22Rv1 (cell line): ENCODE measurements at regions not wholly inside any gene's neighbourhood (a gene's known extent, or its start where the extent isn't known, plus 50 kb on each side); places are given as distances from the start of the nearest gene placed in this dataset.

Experiments
- CTCF ChIP-seq: fragments of 450-650 bp; IDR thresholded peaks from 2 replicates; pipeline ENCODE4 v1.5.1; 2017; ENCODE audit warnings: mild to moderate bottlenecking
- ZFX ChIP-seq: fragments of 450-650 bp; IDR thresholded peaks from 2 replicates; pipeline ENCODE4 v1.6.1; 2017; ENCODE audit warnings: antibody characterized with exemption, borderline replicate concordance

- TF ChIP-seq CTCF: no peak
- no peak for TF ChIP-seq ZFX
Observed at GRCh38 chr13:84784443-84785153, 902.3 kb upstream of the SLITRK1 start.
